T47D (cell line): ENCODE measurements at regions not wholly inside any gene's neighbourhood (a gene's known extent, or its start where the extent isn't known, plus 50 kb on each side); places are given as distances from the start of the nearest gene placed in this dataset.
A peak's percentile ranks its signal among the peaks of the same experiment; 100 is the strongest.
"Not testable (repeated sequence)": the region's sequence is repeated elsewhere in the genome, so short reads cannot be mapped to it uniquely, and the experiment has no call there.

Experiments used
- DNase-seq, 2 experiments: peaks; one replicate each; pipeline versions ENCODE4 v3.0.0 to v3.0.0-alpha.2; 2011 to 2012; ENCODE audit warnings: low read depth in 1 of 2, low spot score in 1 of 2
- JUND ChIP-seq: IDR thresholded peaks from 2 replicates; pipeline ENCODE4 v1.6.1; 2012; ENCODE audit warnings: low read depth
- in situ Hi-C: cut with HindIII; loops from 2 replicates; pipeline ENCODE4 v1.10.0; 2016; ENCODE audit warnings: low sequenced_read_pairs, low pct_unique_long_range_greater_than_20kb

GRCh38 chr10:30701451-30702173 is 72.1 kb upstream of the LYZL2 start:
- no peak for TF ChIP-seq JUND
- DNase-seq: no peak

GRCh38 chr10:30697806-30698205 is 68.3 kb upstream of the LYZL2 start:
- in situ Hi-C loops: no loop called here
- TF ChIP-seq JUND: no peak
- DNase-seq: no peak

More at GRCh38 chr10:30701451-30702173, 72.1 kb upstream of the LYZL2 start:
- in situ Hi-C loops: no loop called here

GRCh38 chr10:30697221-30697620 is 67.7 kb upstream of the LYZL2 start:
- in situ Hi-C loops, DNase-seq: not testable (repeated sequence)

GRCh38 chr10:30696416-30697185 is 67.0 kb upstream of the LYZL2 start:
- in situ Hi-C loops, DNase-seq: not testable (repeated sequence)

- peak in 1 of 2 experiments; percentile 50 for DNase-seq
These were observed 66.1 kb upstream of the LYZL2 start for GRCh38 chr10:30695481-30696236.

GRCh38 chr10:30694518-30695228 is 65.1 kb upstream of the LYZL2 start:
- TF ChIP-seq JUND: no peak
- in situ Hi-C loops: no loop called here
- DNase-seq: no peak

More at GRCh38 chr10:30695481-30696236, 66.1 kb upstream of the LYZL2 start:
- in situ Hi-C loops: not testable (repeated sequence)

- no peak for TF ChIP-seq JUND
- in situ Hi-C loops: no loop called here
- no peak for DNase-seq
These were observed 62.1 kb upstream of the LYZL2 start for GRCh38 chr10:30691639-30692015.

GRCh38 chr10:30690948-30691638 is 61.5 kb upstream of the LYZL2 start:
- DNase-seq, in situ Hi-C loops: not testable (repeated sequence)

GRCh38 chr10:30688456-30688855 is 58.9 kb upstream of the LYZL2 start:
- no peak for DNase-seq
- in situ Hi-C loops: no loop called here

GRCh38 chr10:30687698-30688213 is 58.2 kb upstream of the LYZL2 start:
- TF ChIP-seq JUND: no peak
- in situ Hi-C loops: no loop called here
- DNase-seq: peak; percentile 14 to 69

More at GRCh38 chr10:30688456-30688855, 58.9 kb upstream of the LYZL2 start:
- no peak for TF ChIP-seq JUND

GRCh38 chr10:30686708-30687107 is 57.2 kb upstream of the LYZL2 start:
- DNase-seq: no peak
- in situ Hi-C loops: no loop called here
- no peak for TF ChIP-seq JUND

- TF ChIP-seq JUND: no peak
- in situ Hi-C loops: no loop called here
- no peak for DNase-seq
These were observed 53.9 kb upstream of the LYZL2 start for GRCh38 chr10:30683496-30683895.

- in situ Hi-C loops: not testable (repeated sequence)
- peak in 1 of 2 experiments; percentile 9 for DNase-seq
These were observed 53.0 kb upstream of the LYZL2 start for GRCh38 chr10:30682377-30683199.
